A172 (cell line): ENCODE measurements at regions not wholly inside any gene's neighbourhood (a gene's known extent, or its start where the extent isn't known, plus 50 kb on each side); places are given as distances from the start of the nearest gene placed in this dataset.
"Not testable (repeated sequence)": the region's sequence is repeated elsewhere in the genome, so short reads cannot be mapped to it uniquely, and the experiment has no call there.

Experiments used
- DNase-seq: peaks from one replicate; pipeline ENCODE4 v3.0.0-alpha.2; 2015; ENCODE audit warnings: low spot score

GRCh38 chr19:28540385-28540784, 672.6 kb downstream of the UQCRFS1 start:
- DNase-seq: not testable (repeated sequence)

- DNase-seq: no peak
Observed at GRCh38 chr19:28539759-28540158, 673.2 kb downstream of the UQCRFS1 start.

GRCh38 chr19:28538579-28538978, 674.4 kb downstream of the UQCRFS1 start:
- DNase-seq: not testable (repeated sequence)

GRCh38 chr19:28537896-28538295, 675.1 kb downstream of the UQCRFS1 start:
- no peak for DNase-seq

- no peak for DNase-seq
Observed at GRCh38 chr19:28537079-28537478, 675.9 kb downstream of the UQCRFS1 start.

GRCh38 chr19:28535352-28535775, 677.6 kb downstream of the UQCRFS1 start:
- no peak for DNase-seq

- no peak for DNase-seq
Observed at GRCh38 chr19:28534766-28535351, 678.1 kb downstream of the UQCRFS1 start.

- DNase-seq: no peak
Observed at GRCh38 chr19:28532765-28533341, 680.1 kb downstream of the UQCRFS1 start.

GRCh38 chr19:28531979-28532378, 681.0 kb downstream of the UQCRFS1 start:
- DNase-seq: no peak

- no peak for DNase-seq
Observed at GRCh38 chr19:28530406-28531035, 682.4 kb downstream of the UQCRFS1 start.

- no peak for DNase-seq
Observed at GRCh38 chr19:28526038-28526437, 686.9 kb downstream of the UQCRFS1 start.

GRCh38 chr19:28523619-28524018, 689.3 kb downstream of the UQCRFS1 start:
- DNase-seq: no peak

- DNase-seq: no peak
Observed at GRCh38 chr19:28522545-28522922, 690.4 kb downstream of the UQCRFS1 start.

GRCh38 chr19:28521614-28522544, 691.1 kb downstream of the UQCRFS1 start:
- no peak for DNase-seq

GRCh38 chr19:28520998-28521568, 691.9 kb downstream of the UQCRFS1 start:
- DNase-seq: no peak

- DNase-seq: peak; percentile 88
Observed at GRCh38 chr19:28519952-28520861, 692.7 kb downstream of the UQCRFS1 start.

GRCh38 chr19:28519218-28519779, 693.7 kb downstream of the UQCRFS1 start:
- DNase-seq: no peak

GRCh38 chr19:28516415-28516872, 696.5 kb downstream of the UQCRFS1 start:
- DNase-seq: no peak

- no peak for DNase-seq
Observed at GRCh38 chr19:28514166-28514565, 698.8 kb downstream of the UQCRFS1 start.

- DNase-seq: no peak
Observed at GRCh38 chr19:28511655-28512054, 701.3 kb downstream of the UQCRFS1 start.
